Jurkat, Clone E6-1 (cell line): ENCODE measurements at regions not wholly inside any gene's neighbourhood (a gene's known extent, or its start where the extent isn't known, plus 50 kb on each side); places are given as distances from the start of the nearest gene placed in this dataset.

Experiments used
- DNase-seq: peaks from one replicate; pipeline ENCODE4 v3.0.0-alpha.2; 2011; ENCODE audit warnings: low read depth, low spot score
- H3K4me3 ChIP-seq: 2 replicates; pipeline ENCODE4 v1.5.1; 2011; ENCODE audit warnings: mild to moderate bottlenecking, low read length, control low read depth, moderate library complexity

- no peak for DNase-seq
- H3K4me3 ChIP-seq, result no peak overlapping the region
Measured at GRCh38 chr5:148708854-148709253, 54.5 kb upstream of the HTR4 start.

- no peak overlapping the region for H3K4me3 ChIP-seq
- no peak for DNase-seq
Measured at GRCh38 chr5:148711961-148712360, 57.6 kb upstream of the HTR4 start.

DNA sequence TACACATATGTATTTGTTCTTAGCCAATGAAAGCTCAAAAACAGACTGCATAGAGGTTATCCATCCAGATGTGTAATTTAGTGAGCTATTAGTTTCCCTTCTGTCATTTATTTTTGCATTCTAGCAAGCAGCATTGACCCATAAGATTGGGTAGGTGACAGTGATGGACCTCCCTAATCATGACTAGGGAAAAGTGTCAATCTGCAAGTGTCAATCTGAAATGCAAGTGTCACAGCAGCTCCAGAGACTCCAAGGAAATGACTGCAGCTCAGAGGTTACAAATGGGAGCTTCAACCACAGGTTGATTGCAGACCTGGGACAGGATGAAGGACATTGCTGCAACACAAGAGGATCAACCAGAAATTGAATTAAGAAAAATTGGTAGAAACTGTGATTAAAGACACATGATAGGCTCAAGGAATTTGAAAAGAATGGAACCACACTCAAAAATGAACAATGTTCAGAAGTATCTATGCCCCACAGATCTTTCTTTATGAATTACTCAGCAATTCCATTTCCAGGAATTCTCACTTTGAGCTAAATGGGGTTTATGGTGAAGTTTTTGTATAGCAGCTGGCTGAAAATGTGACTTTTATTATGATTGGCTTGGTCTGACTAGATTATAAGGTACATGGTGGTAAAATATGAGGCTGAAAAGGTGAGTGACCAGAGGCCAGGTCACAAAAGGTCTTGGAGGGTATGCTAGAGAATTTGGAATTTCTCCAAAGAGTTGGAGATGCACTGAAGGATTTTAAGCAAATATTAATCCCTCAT lies 59.6 kb upstream of the HTR4 start:
- DNase-seq, result no peak
- H3K4me3 ChIP-seq, result no peak overlapping the region

- no peak for DNase-seq
- no peak overlapping the region for H3K4me3 ChIP-seq
Measured at GRCh38 chr5:148716716-148717115, 62.4 kb upstream of the HTR4 start.

DNA sequence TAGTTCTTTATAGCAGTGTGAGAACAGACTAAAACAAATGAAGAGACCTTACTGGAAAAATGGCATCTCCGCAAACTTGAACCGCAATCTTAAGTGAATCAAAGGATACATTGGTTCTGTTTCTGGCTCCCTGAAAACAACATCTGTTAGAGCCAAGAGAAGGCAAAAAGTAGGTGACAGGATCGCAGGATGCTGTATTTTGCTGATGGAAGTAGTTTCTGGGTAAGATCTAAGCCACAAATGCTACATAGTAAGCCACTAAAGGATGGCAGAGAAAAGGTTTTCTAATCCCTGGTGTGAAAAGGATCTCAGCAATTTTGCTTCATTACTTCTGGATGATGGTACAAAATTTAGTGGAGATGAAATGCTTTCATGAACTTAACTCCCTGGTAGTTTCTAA lies 63.3 kb upstream of the HTR4 start:
- H3K4me3 ChIP-seq, result no peak overlapping the region

GRCh38 chr5:148719605-148720004 lies 65.3 kb upstream of the HTR4 start:
- H3K4me3 ChIP-seq, result no peak overlapping the region
- DNase-seq, result no peak

More for the DNA sequence above, 63.3 kb upstream of the HTR4 start:
- DNase-seq, result no peak

DNA sequence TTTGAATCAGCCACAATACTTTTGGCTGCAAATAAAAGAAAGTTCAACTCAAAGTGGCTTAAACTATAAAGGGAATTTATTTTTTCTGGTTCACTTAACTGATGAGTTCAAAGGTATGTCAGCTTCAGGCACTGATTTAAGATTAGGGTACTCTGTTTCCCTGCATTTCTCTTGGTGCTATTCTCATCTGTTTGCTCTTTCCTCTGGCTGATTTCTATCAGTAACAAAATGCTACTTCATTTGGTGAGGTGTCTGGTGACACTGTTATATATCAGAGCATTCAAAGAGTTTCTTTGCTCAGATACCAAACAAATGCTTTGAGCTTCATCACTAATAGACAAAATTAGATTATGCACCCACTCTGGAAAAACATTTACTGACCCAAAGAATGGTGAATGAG lies 65.9 kb upstream of the HTR4 start:
- no peak for DNase-seq
- no peak overlapping the region for H3K4me3 ChIP-seq

DNA sequence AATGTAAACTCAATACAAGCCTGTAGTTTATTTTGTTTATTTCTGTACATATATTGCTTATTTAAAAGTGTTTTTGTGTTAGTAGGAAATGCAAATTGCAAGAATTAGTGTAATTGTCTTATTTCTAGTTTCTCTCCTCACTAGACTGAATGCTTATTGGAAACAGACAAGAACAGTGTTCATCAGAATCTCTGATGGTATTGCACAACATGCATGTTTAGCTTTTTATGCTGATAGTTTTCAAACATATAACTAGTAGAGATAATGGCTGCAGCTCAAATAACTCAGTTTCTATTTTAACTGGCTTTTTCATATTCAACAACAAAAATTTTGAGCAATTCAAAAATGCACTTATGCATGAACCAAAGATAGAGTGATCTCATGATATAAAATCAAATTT lies 68.8 kb upstream of the HTR4 start:
- H3K4me3 ChIP-seq, result no peak overlapping the region
- no peak for DNase-seq

DNA sequence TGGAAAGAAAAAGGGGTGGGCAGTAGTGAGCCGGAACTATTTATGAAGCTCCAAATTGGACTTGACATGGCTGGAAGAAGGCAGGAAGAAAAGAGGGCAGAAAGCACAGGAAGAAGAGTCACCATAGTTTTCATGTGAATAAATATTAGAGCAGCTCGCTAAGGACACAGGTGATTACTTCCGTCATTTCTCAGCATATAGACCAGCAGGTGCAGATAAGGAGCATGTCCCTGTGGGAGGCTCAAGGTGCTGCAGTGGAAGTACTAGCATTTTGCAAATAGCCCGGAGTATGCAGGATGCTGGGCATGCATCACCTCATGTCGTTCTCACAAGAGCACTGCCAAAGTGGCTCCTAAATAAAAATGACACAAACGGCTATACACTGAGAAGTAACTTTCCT lies 71.3 kb upstream of the HTR4 start:
- H3K4me3 ChIP-seq, result no peak overlapping the region
- DNase-seq, result no peak

DNA sequence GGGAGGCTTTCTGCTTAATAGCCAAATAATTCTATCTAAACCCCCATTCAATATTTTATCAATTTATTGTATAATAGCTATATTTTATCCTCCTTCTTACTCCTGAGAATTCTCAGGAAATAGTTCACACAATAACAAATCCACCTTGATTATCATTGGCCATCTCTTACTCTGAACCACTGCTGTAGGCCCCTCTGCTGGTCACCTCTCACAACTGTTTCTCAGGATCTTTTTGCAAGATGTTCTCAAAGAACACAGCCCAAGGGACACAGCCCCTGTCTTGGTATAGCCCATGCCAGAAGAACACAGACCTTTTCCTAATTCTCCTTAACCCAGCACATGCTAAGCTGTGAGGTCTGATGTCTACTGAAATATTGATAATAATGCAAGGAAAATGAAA lies 74.9 kb upstream of the HTR4 start:
- no peak for DNase-seq
- no peak overlapping the region for H3K4me3 ChIP-seq

- DNase-seq, result no peak
- H3K4me3 ChIP-seq, result no peak overlapping the region
Measured at GRCh38 chr5:148730270-148730669, 75.9 kb upstream of the HTR4 start.

GRCh38 chr5:148730942-148731898 lies 76.9 kb upstream of the HTR4 start:
- peak; percentile 79 for DNase-seq
- no peak overlapping the region; the same call in 1 of the 2 replicates for H3K4me3 ChIP-seq

DNA sequence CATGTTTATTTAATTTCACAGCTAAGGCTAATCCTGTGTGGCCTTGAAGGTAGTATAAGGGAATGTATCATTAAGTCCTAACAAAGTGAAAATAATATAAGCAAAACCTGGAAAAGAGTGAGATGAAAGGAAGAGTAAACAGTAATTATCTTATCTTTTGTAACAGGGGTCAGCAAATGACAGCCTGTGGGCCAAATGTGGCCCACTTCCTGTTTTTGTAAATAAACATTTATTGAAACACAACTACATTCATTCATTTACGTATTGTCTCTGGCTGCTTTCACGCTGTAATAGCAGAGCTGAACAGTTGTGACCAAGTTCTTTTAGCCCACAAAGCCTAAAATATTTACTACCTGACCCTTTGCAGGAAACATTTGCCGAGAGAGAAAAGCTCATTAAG lies 78.4 kb upstream of the HTR4 start:
- no peak overlapping the region for H3K4me3 ChIP-seq
- DNase-seq, result no peak

DNA sequence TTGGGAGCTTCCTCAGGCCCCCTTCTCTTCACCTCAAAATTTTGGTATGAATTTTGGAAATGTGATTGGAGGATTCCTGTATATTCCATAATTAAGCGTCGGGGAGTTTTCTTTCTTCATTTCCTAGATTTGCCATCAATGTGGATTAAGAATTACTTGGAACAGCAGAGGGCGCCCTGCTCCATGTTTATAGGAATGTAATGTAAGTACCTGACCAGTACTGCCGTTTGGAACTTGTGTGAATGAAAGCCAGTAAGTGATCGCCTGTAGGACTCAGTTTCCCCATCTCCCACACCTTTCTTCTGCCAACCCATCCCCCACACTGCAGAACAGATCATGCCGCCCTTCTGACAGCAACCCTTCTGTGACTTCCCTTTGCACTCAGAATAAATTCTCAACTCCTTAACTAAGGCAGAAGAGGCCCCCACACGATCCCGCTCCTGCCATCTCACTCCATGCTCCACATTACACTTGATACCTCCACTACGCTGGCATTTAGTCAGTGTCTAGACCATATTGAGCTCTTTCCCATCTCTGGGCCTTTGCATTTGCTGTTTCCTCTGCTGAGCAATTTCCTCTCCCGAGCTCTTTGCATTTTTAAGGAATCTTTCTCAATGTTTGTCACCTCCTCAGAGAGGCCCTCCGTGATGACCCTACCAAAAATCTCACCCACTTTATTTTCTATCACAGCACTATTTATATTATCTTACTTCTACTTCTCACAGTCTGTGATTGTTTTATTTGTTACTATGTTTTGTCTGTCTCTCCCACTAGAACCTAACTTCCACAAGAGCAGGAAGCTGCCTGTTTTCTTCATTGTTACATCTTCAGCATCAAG lies 79.5 kb upstream of the HTR4 start:
- DNase-seq, result peak; percentile 61
- H3K4me3 ChIP-seq, result no peak overlapping the region

GRCh38 chr5:148734518-148734917 lies 80.2 kb upstream of the HTR4 start:
- DNase-seq, result no peak
- H3K4me3 ChIP-seq, result no peak overlapping the region

DNA sequence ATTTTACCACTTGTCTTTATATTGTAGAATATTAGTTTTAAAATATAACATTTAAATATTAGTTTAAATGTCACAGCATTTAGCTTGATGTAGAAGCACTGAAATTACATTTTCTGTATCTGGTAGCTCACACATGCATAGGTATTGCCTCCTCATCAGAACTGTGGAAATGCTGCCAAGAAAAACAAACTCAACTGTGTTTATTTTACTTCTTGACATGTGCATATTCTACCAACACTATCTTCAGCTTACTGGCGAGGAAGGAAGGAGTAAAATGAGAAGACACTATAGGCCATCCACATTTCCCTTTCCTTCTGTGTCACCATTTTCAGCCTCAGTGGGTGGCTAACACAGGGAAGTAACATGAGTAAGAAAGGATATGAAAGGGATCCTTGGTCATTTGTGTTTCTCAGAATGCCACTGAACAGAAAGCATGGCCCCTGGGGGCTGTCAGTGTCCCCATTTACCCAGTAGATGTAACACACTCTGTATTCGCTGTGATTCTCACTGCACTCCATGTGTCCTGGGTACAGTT lies 81.0 kb upstream of the HTR4 start:
- no peak overlapping the region for H3K4me3 ChIP-seq
- DNase-seq, result no peak

DNA sequence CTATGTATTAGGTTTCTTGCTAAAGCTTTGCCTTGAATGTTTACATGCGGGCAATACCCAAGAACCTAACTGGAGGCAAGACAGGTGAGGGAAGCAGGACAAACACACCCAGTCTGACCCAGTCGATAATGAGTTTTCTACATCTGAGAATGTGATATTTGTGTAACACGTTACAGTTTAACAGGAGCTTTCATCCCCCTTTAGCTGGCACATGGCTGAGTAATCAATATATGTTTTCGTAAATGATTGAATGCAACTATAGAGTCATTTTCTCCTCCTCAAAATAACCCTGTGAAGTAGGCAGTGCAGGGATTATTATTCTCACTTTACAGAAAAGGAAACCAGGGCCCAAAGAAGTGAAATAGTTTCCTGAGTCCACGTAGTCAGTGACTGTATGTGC lies 84.7 kb upstream of the HTR4 start:
- H3K4me3 ChIP-seq, result no peak overlapping the region
- DNase-seq, result no peak

DNA sequence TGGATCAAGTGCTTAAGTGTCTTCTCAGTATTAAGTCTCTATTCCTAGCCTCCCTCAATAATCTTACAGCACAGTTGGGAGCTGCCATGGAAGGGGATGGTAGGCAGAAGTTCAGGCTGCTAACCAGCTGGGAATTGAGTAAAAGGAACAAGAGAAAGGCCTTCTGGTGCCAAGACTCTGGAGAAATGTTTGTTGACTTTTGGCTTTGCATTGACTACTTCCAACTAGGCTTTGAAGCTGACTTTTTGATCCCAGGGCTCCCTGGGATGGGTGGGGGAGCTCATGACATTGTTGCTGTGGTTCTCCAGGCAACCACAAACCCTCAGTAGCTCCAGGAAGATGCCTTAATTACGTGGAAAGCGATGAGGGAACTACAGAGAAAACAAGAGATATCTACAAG lies 85.2 kb upstream of the HTR4 start:
- no peak overlapping the region for H3K4me3 ChIP-seq
- DNase-seq, result no peak
